ENCODE measurements at regions not wholly inside any gene's neighbourhood (a gene's known extent, or its start where the extent isn't known, plus 50 kb on each side); places are given as distances from the start of the nearest gene placed in this dataset.
A peak's percentile ranks its signal among the peaks of the same experiment; 100 is the strongest.
"Not testable (repeated sequence)": the region's sequence is repeated elsewhere in the genome, so short reads cannot be mapped to it uniquely, and the experiment has no call there.

DNA sequence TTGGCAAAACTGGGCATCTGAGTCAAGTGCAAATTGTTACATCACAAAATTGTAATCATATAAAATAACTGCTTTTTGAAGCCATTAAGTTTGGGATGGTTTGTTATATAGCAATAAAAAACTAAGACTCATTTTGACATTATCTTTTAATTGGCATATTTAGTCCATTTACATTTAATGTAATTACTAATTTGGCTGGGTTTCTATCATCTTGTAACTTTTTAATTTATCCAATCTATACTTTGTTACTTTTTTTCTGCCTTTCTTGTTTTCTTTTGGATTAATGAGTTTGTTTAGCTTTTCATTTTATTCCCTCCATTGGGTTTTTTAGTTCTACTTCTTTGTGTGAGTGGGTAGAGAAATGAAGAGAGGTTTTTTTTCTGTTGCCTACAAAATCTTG is 76.3 kb downstream of the DRAM2 start:
- DNase-seq (ENCODE audit: low spot score): no peak

DNA sequence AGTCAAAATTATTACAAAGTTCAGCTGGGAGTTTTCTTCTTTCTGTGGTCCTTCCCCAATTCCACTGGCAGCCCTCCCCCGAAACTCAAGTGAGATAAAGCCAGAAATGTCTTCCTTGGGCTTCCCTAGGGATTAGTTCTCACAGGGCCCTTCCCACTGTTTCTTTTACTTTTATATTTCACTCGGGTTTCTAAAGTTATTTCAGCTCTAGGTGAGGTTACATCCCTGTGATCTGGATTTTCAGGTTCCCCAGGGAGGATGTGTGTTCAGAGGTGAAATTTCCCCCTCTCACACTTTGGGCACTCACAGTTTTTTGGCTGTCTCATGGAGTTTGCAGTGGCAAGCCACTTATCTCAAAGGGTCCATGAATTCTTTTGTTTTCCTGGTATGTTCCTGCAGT is 77.3 kb downstream of the DRAM2 start:
- no peak for DNase-seq (ENCODE audit: low spot score)

- no peak for DNase-seq (ENCODE audit: low spot score)
Measured at GRCh38 chr1:111062081-111062480, 77.8 kb downstream of the DRAM2 start.

- DNase-seq (ENCODE audit: low spot score): no peak
Measured at GRCh38 chr1:111054656-111055055, 85.2 kb downstream of the DRAM2 start.

- DNase-seq (ENCODE audit: low spot score): no peak
Measured at GRCh38 chr1:111052246-111052645, 87.6 kb downstream of the DRAM2 start.

- not testable (repeated sequence) for DNase-seq (ENCODE audit: low spot score)
Measured at GRCh38 chr1:111048253-111048652, 84.5 kb upstream of the LRIF1 start.

DNA sequence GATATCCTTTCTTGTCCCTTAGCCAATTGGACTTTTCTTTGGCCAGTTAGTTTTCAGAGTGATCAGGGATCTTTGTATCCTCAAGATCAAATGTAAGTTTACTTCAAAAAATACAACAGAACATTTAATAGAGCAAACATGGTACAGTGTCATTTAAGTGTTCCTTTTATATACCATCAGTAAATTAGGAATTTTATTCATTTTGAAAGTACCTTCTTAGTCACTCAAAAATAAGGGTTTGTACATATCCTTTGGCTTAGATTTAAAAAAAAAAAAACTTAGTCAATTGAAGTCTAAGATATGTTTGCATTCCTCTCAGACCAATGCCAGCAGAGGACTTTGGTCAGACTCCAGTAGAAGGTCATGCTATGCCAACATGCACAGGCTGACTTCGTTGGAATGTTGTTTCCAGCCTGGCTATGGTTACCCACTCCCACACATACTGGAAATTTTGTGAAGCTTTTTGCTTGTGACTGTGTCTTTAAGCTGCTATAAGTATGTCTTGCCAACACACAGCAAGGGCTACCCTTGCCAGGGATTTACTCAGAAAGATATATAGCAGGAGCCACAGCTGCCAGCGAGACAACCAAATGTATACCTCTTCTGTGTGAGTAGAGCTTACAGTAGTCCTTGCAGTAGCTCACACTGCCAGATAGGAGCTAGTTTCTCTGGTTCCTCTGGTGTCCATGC is 81.5 kb upstream of the LRIF1 start:
- no peak for DNase-seq (ENCODE audit: low spot score)

DNA sequence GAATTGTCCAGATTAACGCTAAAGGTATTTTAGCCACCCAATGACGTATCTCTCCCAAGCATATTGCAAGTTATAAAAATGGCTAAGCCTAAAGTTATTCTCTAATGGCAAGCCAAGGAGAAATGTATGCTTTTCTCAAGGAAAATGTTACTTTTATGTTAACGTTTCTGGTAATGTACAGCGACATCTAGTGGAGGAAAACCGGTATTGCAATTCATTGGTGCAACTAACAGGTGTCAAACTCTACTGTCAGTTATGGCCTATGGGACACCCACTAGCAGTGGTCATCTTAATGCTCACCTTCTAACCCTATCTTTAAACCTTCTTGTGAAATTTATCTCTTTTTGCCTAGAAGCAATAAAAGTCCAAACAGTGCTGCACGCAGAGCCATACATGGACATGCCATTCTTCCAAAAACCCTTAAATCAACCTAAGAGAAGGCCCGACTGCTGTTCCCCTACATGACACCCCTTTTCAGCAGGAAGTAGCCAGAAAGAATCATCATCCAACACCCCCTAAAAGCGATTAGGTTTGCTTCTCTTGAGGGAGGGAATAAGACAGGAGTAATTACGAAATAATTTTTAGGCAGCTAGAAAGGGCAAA is 68.7 kb upstream of the LRIF1 start:
- DNase-seq (ENCODE audit: low spot score): peak; percentile 2

DNA sequence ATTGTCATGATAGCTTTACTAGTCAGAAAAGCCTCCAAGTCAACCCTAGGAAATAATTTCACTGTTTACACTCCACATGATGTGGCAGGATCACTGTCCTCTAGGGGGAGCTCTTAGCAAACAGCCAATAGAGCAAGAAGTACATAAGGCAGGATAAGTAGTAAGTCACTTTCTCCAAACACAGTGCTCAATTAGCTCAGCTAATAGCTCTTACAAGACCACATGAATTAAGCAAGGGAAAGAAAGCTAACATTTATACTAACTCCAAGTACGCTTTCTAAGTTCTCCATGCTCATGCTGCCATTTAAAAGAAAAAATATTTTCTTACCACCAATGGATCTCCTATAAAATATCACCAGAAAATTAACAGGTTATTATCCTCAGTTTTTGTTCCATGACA is 66.9 kb upstream of the LRIF1 start:
- DNase-seq (ENCODE audit: low spot score): peak; percentile 3

DNA sequence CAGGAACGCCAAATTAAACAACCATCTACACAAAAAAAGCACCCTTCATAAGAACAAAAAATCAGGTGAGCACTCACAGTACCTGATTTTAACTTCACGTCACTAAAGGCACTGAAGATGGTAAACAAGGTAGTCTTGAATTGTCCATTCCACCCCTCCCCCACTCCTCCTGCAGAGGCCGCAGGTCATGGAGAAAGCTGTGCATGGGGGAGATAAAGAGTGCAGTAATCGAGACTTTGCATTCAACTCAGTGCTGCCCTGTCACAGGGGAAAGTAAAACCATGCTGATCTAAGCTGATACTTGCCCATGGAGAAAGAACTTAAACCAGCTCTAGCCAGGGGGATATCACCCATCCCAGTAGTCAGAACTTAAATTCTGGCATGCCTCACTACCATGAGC is 61.4 kb upstream of the LRIF1 start:
- DNase-seq (ENCODE audit: low spot score): no peak

DNA sequence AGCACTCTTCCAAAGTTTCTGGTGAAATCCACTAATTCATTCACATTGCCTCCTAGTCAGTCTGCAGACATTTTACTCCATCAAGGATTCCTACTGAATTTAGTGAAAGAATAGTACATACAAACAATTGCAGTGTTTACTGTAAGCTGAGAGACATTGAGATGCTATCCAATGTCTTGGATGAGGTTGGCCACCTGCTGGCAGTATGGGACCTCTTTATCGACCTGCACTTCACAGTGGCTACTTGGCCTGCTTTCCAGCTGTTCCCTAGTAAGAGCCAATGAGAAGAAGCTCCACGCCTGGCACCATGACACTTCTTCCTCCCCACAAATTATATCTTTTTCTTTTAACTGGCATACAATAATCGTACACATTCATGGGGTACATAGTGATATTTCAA is 51.5 kb upstream of the LRIF1 start:
- DNase-seq (ENCODE audit: low spot score): no peak
